DND-41 (cell line): ENCODE measurements at regions not wholly inside any gene's neighbourhood (a gene's known extent, or its start where the extent isn't known, plus 50 kb on each side); places are given as distances from the start of the nearest gene placed in this dataset.

Source experiments
- ATAC-seq: fragments of 200-7000 bp; cut with Tn5 transposase; 3 replicates; pipeline ENCODE4 v1.9.1; 2021; ENCODE audit warnings: low read depth; ENCODE audit not compliant: insufficient read depth
- DNase-seq: peaks from one replicate; pipeline ENCODE4 v3.0.0-alpha.2; 2020
- H2AFZ ChIP-seq: 2 replicates; pipeline ENCODE4 v1.6.0; 2012; ENCODE audit warnings: low read depth, low read length
- H3K27ac ChIP-seq: 2 replicates; pipeline ENCODE4 v1.5.1; 2012; ENCODE audit warnings: low read length, inconsistent platforms
- H3K27me3 ChIP-seq: fragments of 200-600 bp; sonication (generic); 2 replicates; pipeline ENCODE4 v1.6.0; 2012; ENCODE audit warnings: low read length, mild to moderate bottlenecking, inconsistent platforms; ENCODE audit not compliant: insufficient read depth, poor library complexity
- H3K36me3 ChIP-seq: 2 replicates; pipeline ENCODE4 v1.5.1; 2012; ENCODE audit warnings: low read length, inconsistent platforms; ENCODE audit not compliant: insufficient read depth
- H3K4me1 ChIP-seq: 2 replicates; pipeline ENCODE4 v1.5.1; 2012; ENCODE audit warnings: mild to moderate bottlenecking, low read length; ENCODE audit not compliant: insufficient read depth
- H3K4me2 ChIP-seq: 2 replicates; pipeline ENCODE4 v1.6.0; 2012; ENCODE audit warnings: mild to moderate bottlenecking, moderate library complexity, low read length, inconsistent platforms; ENCODE audit not compliant: insufficient read depth
- H3K4me3 ChIP-seq, 2 experiments: fragments of 200-600 bp in 1 of 2; shearing (Covaris generic) in 1 of 2; 2 replicates each; pipeline ENCODE4 v1.5.1; 2012 to 2016; ENCODE audit warnings: inconsistent platforms in 2 of 2, low read length in 2 of 2, mild to moderate bottlenecking in 2 of 2, low read depth in 1 of 2, moderate library complexity in 1 of 2
- H3K79me2 ChIP-seq: 2 replicates; pipeline ENCODE4 v1.6.0; 2012; ENCODE audit warnings: low read length, inconsistent platforms; ENCODE audit not compliant: insufficient read depth
- H3K9ac ChIP-seq: 2 replicates; pipeline ENCODE4 v1.6.0; 2012; ENCODE audit warnings: low read depth, mild to moderate bottlenecking, inconsistent platforms, low read length, moderate library complexity
- H3K9me3 ChIP-seq: 2 replicates; pipeline ENCODE4 v1.5.1; 2012; ENCODE audit warnings: low read length, moderate library complexity, mild to moderate bottlenecking, inconsistent platforms; ENCODE audit not compliant: insufficient read depth, severe bottlenecking
- H4K20me1 ChIP-seq: 2 replicates; pipeline ENCODE4 v1.6.0; 2012; ENCODE audit warnings: low read length; ENCODE audit not compliant: insufficient read depth
- CTCF ChIP-seq: IDR thresholded peaks from 2 replicates; pipeline ENCODE4 v1.5.1; 2012; ENCODE audit warnings: borderline replicate concordance, low read length, moderate library complexity, mild to moderate bottlenecking; ENCODE audit not compliant: poor library complexity, severe bottlenecking; ENCODE audit errors: extremely low read depth
- EZH2 ChIP-seq: IDR thresholded peaks from 3 replicates; pipeline ENCODE4 v1.6.1; 2012; ENCODE audit warnings: borderline replicate concordance, low read depth, mild to moderate bottlenecking, moderate library complexity, low read length, inconsistent platforms; ENCODE audit not compliant: severe bottlenecking

GRCh38 chr4:24322995-24323394 is 261.4 kb downstream of the DHX15 start:
- no peaks in the 10 kb centered on the region for H3K9me3 ChIP-seq
- H3K4me3 ChIP-seq: no peak overlapping the region
- H3K36me3 ChIP-seq: no peaks in the 10 kb centered on the region
- H4K20me1 ChIP-seq: no peaks in the 10 kb centered on the region
- no peak overlapping the region for H3K4me2 ChIP-seq
- no peak for TF ChIP-seq EZH2
- TF ChIP-seq CTCF: no peak
- H3K27ac ChIP-seq: no peak overlapping the region
- DNase-seq: no peak
- no peak overlapping the region for H2AFZ ChIP-seq
- ATAC-seq: no peak
- no peaks in the 10 kb centered on the region for H3K79me2 ChIP-seq
- no peaks in the 10 kb centered on the region for H3K4me1 ChIP-seq
- H3K27me3 ChIP-seq: no peaks in the 10 kb centered on the region
- H3K9ac ChIP-seq: no peak overlapping the region

GRCh38 chr4:24322511-24322910 is 261.8 kb downstream of the DHX15 start:
- H3K4me3 ChIP-seq: no peak overlapping the region
- no peak overlapping the region for H3K9ac ChIP-seq
- no peak overlapping the region for H3K4me2 ChIP-seq

GRCh38 chr4:24321616-24322015 is 262.7 kb downstream of the DHX15 start:
- Histone ChIP-seq H4K20me1 (no peaks in the 10 kb centered on the region), H3K79me2 (no peaks in the 10 kb centered on the region), H3K4me2 (no peak overlapping the region), H2AFZ (no peak overlapping the region), H3K4me1 (no peaks in the 10 kb centered on the region), H3K27me3 (no peaks in the 10 kb centered on the region), H3K9me3 (no peaks in the 10 kb centered on the region), H3K9ac (no peak overlapping the region), H3K36me3 (no peaks in the 10 kb centered on the region), H3K4me3 (no peak overlapping the region), H3K27ac (no peak overlapping the region)
- DNase-seq (no peak), ATAC-seq (no peak)
- TF ChIP-seq CTCF (no peak), EZH2 (no peak)

More at GRCh38 chr4:24322511-24322910, 261.8 kb downstream of the DHX15 start:
- DNase-seq (no peak), ATAC-seq (no peak)
- TF ChIP-seq CTCF: no peak
- TF ChIP-seq EZH2: no peak
- no peak overlapping the region for H2AFZ ChIP-seq
- H4K20me1 ChIP-seq: no peaks in the 10 kb centered on the region
- H3K4me1 ChIP-seq: no peaks in the 10 kb centered on the region
- no peaks in the 10 kb centered on the region for H3K27me3 ChIP-seq
- no peaks in the 10 kb centered on the region for H3K36me3 ChIP-seq
- H3K27ac ChIP-seq: no peak overlapping the region
- no peaks in the 10 kb centered on the region for H3K79me2 ChIP-seq
- no peaks in the 10 kb centered on the region for H3K9me3 ChIP-seq

GRCh38 chr4:24321131-24321530 is 263.2 kb downstream of the DHX15 start:
- TF ChIP-seq EZH2 (no peak), CTCF (no peak)
- no peaks in the 10 kb centered on the region for H3K27me3 ChIP-seq
- no peak overlapping the region for H3K4me2 ChIP-seq
- H2AFZ ChIP-seq: no peak overlapping the region
- H3K36me3 ChIP-seq: no peaks in the 10 kb centered on the region
- H3K4me3 ChIP-seq: no peak overlapping the region
- H3K9ac ChIP-seq: no peak overlapping the region
- H3K9me3 ChIP-seq: no peaks in the 10 kb centered on the region
- no peak overlapping the region for H3K27ac ChIP-seq
- ATAC-seq (no peak), DNase-seq (no peak)
- H3K79me2 ChIP-seq: no peaks in the 10 kb centered on the region
- no peaks in the 10 kb centered on the region for H4K20me1 ChIP-seq
- no peaks in the 10 kb centered on the region for H3K4me1 ChIP-seq
